ENCODE measurements at regions not wholly inside any gene's neighbourhood (a gene's known extent, or its start where the extent isn't known, plus 50 kb on each side); places are given as distances from the start of the nearest gene placed in this dataset.

DNA sequence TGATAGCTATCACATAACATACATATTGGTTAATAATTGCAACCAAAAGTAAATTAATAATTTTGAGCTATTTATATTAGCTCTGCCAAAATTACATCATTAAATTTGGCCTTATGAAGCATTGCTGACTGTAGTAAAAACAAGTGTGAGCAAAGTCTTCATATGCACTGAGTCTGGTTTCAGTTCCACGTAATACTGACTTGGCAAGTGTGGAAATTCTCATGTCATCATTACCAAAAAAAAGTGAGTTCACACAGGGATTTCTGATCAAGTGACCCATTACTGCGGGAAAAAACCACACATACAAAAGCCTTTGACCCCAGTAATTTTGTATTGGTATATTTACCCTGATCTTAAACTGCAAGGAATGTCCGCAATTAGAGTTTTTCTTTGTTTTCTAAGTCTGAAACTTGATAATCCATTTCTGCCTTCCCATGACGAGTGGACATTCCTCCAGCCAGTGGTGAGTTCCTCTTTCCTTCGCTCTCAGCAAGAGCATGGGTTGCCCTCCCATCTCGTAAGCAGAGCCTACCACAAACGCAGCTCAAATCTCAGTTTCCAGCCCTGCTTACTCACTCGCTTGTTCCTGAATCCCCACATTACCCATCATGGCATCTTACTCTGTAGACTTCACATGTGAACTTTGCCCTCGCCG lies 220.2 kb upstream of the DMRT1 start:
- H3K36me3 ChIP-seq (ENCODE audit: control insufficient read depth, insufficient read depth, low read length) = no peaks in the 10 kb centered on the region
- no peaks in the 10 kb centered on the region for H4K20me1 ChIP-seq (ENCODE audit: insufficient read depth, low read length)
- no peak overlapping the region for H3K9ac ChIP-seq (ENCODE audit: low read depth, low read length)
- H3K27me3 ChIP-seq (ENCODE audit: control insufficient read depth, insufficient read depth, low read length) = no peaks in the 10 kb centered on the region
- H3K4ac ChIP-seq (ENCODE audit: low read depth, low read length) = no peak overlapping the region
- no peak overlapping the region for H2AK9ac ChIP-seq (replicated peaks; ENCODE audit: low read depth, low read length, poor library complexity)
- 81% methylated on average over 5 of the region's 10 CpGs; no CpG with 5 or more reads in 1 of the 2 experiments for WGBS, 2 experiments (ENCODE audit: extremely low coverage in 2 of 2, insufficient read length in 1 of 2)
- H4K8ac ChIP-seq (ENCODE audit: low read depth in 2 of 2, low read length in 2 of 2) = no peak overlapping the region
- no peak overlapping the region for H2BK5ac ChIP-seq (ENCODE audit: low read depth, low read length, poor library complexity, severe bottlenecking)
- H2AFZ ChIP-seq (replicated peaks; ENCODE audit: low read length, poor library complexity) = no peak overlapping the region
- ChIA-PET POLR2A (ENCODE audit: unreplicated experiment) (no interaction called here), CTCF (interaction anchor here (1.4 kb wide), 1 partner anchor 388 kb away, joined by 3 read pairs; no protein-coding TSS in a partner anchor)
- no peak overlapping the region for H2BK20ac ChIP-seq (ENCODE audit: low read depth, low read length)
- no TSS peak for BruUV-seq (replicated peaks)
- no peak overlapping the region for H3K4me3 ChIP-seq (ENCODE audit: insufficient read depth, low read depth, low read length)
- ATAC-seq (ENCODE audit: low read depth) (no peak), DNase-seq (no peak)
- no peak overlapping the region for H3K4me2 ChIP-seq (ENCODE audit: low read depth, low read length)
- no peak overlapping the region for H2BK15ac ChIP-seq (ENCODE audit: low read depth, low read length)
- H4K5ac ChIP-seq (ENCODE audit: low read depth, low read length) = no peak overlapping the region
- intact Hi-C loops (cut with micrococcal nuclease) (loop anchor here (5.0 kb wide), 1 partner anchor 46 kb away; no protein-coding TSS in a partner anchor), dilution Hi-C loops (cut with HindIII; ENCODE audit: low sequenced_read_pairs, unreplicated experiment) (no loop called here), in situ Hi-C loops (cut with MboI; ENCODE audit: low sequenced_read_pairs) (no loop called here)
- H3K23ac ChIP-seq (ENCODE audit: low read depth, low read length) = no peak overlapping the region
- H3K9me3 ChIP-seq (ENCODE audit: control insufficient read depth, insufficient read depth, low read length) = no peaks in the 10 kb centered on the region
- no peak for TF ChIP-seq MAZ (IDR thresholded peaks at IDR 0.05; ENCODE audit: borderline replicate concordance, low read depth, low read length)
- no peak for TF ChIP-seq CEBPB (IDR thresholded peaks at IDR 0.05; ENCODE audit: low read depth, low read length)
- TF ChIP-seq ELK1 (IDR thresholded peaks at IDR 0.05; ENCODE audit: borderline replicate concordance, low read depth, low read length) = no peak
- no peak for TF ChIP-seq CHD1 (IDR thresholded peaks at IDR 0.05; ENCODE audit: low read depth, low read length)
- no peak for TF ChIP-seq MXI1 (IDR thresholded peaks at IDR 0.05; ENCODE audit: borderline replicate concordance, low read depth, low read length)
- TF ChIP-seq POLR2A (IDR thresholded peaks at IDR 0.05; ENCODE audit: low read depth, low read length) = no peak
- no peak for TF ChIP-seq SMC3 (IDR thresholded peaks at IDR 0.05; ENCODE audit: low read depth, low read length)
- TF ChIP-seq RCOR1 (IDR thresholded peaks at IDR 0.05; ENCODE audit: insufficient replicate concordance, low read length) = no peak
- no peak for TF ChIP-seq RFX5 (IDR thresholded peaks at IDR 0.05; ENCODE audit: low read depth, low read length)
- TF ChIP-seq MAFK (IDR thresholded peaks at IDR 0.05; ENCODE audit: low read depth, low read length) = no peak
- TF ChIP-seq RAD21 (IDR thresholded peaks at IDR 0.05; ENCODE audit: low read length) = no peak
- H3K27ac ChIP-seq (ENCODE audit: insufficient read depth, low read length) = no peak overlapping the region
- no peak overlapping the region for H3K18ac ChIP-seq (ENCODE audit: low read depth, low read length)
- H3K79me1 ChIP-seq (ENCODE audit: low read depth in 1 of 2, low read length in 2 of 2) = no peaks in the 10 kb centered on the region
- H3K4me1 ChIP-seq (ENCODE audit: control insufficient read depth, insufficient read depth, low read length) = no peaks in the 10 kb centered on the region
- H3K56ac ChIP-seq (ENCODE audit: extremely low read depth, insufficient read depth, low read length) = no peak overlapping the region
- H4K91ac ChIP-seq (ENCODE audit: insufficient read depth, low read depth, low read length) = no peak overlapping the region; the same call in 1 of the 2 replicates
- H3K14ac ChIP-seq (replicated peaks; ENCODE audit: low read depth, low read length) = 0 out of 2 replicates have a peak overlapping the region, but pooled peaks have one; percentile 52
- no peak overlapping the region for H2BK120ac ChIP-seq (ENCODE audit: low read depth, low read length)
- no peaks in the 10 kb centered on the region for H3K9me1 ChIP-seq (ENCODE audit: insufficient read depth, low read length)
- H2AK5ac ChIP-seq (ENCODE audit: low read depth, low read length) = peak overlapping the region; percentile 15; the same call in 1 of the 2 replicates

Measured in IMR-90 (cell line).